ENCODE measurements at regions not wholly inside any gene's neighbourhood (a gene's known extent, or its start where the extent isn't known, plus 50 kb on each side); places are given as distances from the start of the nearest gene placed in this dataset.

GRCh38 chr7:32381024-32381601 lies 109.1 kb downstream of the LSM5 start:
- Histone ChIP-seq H3K9me3 (ENCODE audit: insufficient read depth, low read depth, low read length) (no peaks in the 10 kb centered on the region), H3K9me2 (replicated peaks; ENCODE audit: low read depth, low read length) (no peaks in the 10 kb centered on the region), H3K4me1 (ENCODE audit: insufficient read depth, low read length, poor library complexity, severe bottlenecking) (no peaks in the 10 kb centered on the region), H3K36me3 (ENCODE audit: insufficient read depth, low read length) (no peaks in the 10 kb centered on the region), H3K4me3 (ENCODE audit: low read length, poor library complexity, severe bottlenecking) (no peak overlapping the region), H3K27me3 (ENCODE audit: insufficient read depth, low read length, poor library complexity, severe bottlenecking) (no peaks in the 10 kb centered on the region), H3K4me2 (ENCODE audit: low read depth, low read length, poor library complexity, severe bottlenecking) (no peak overlapping the region), H2AFZ (ENCODE audit: low read length) (no peak overlapping the region), H3F3A (ENCODE audit: low read depth) (no peaks in the 10 kb centered on the region), H3K79me2 (ENCODE audit: insufficient read depth, low read length) (no peaks in the 10 kb centered on the region), H4K20me1 (ENCODE audit: insufficient read depth, low read length, poor library complexity, severe bottlenecking) (no peaks in the 10 kb centered on the region), H3K9ac (ENCODE audit: low read depth, low read length, poor library complexity, severe bottlenecking) (no peak overlapping the region)
- no peak for TF ChIP-seq CTCF (conservative IDR thresholded peaks at IDR 0.05; ENCODE audit: low read length)

- H3K4me2 ChIP-seq (ENCODE audit: low read depth, low read length, poor library complexity, severe bottlenecking): no peak overlapping the region
- no peaks in the 10 kb centered on the region for H3K9me2 ChIP-seq (replicated peaks; ENCODE audit: low read depth, low read length)
- no peak overlapping the region for H2AFZ ChIP-seq (ENCODE audit: low read length)
- H3K79me2 ChIP-seq (ENCODE audit: insufficient read depth, low read length): no peaks in the 10 kb centered on the region
- no peak for TF ChIP-seq EZH2phosphoT487 (IDR thresholded peaks at IDR 0.05; ENCODE audit: borderline replicate concordance)
- TF ChIP-seq CTCF (conservative IDR thresholded peaks at IDR 0.05; ENCODE audit: low read length): no peak
- H3K4me1 ChIP-seq (ENCODE audit: insufficient read depth, low read length, poor library complexity, severe bottlenecking): no peaks in the 10 kb centered on the region
- no peaks in the 10 kb centered on the region for H3K36me3 ChIP-seq (ENCODE audit: insufficient read depth, low read length)
- H3K27me3 ChIP-seq (ENCODE audit: insufficient read depth, low read length, poor library complexity, severe bottlenecking): no peaks in the 10 kb centered on the region
- no peaks in the 10 kb centered on the region for H3K9me3 ChIP-seq (ENCODE audit: insufficient read depth, low read depth, low read length)
- no peaks in the 10 kb centered on the region for H3F3A ChIP-seq (ENCODE audit: low read depth)
- H3K4me3 ChIP-seq (ENCODE audit: low read length, poor library complexity, severe bottlenecking): no peak overlapping the region
- no peak overlapping the region for H3K9ac ChIP-seq (ENCODE audit: low read depth, low read length, poor library complexity, severe bottlenecking)
- no peaks in the 10 kb centered on the region for H4K20me1 ChIP-seq (ENCODE audit: insufficient read depth, low read length, poor library complexity, severe bottlenecking)
Observed at GRCh38 chr7:32379510-32380112, 110.6 kb downstream of the LSM5 start.

- no peaks in the 10 kb centered on the region for H3K79me2 ChIP-seq (ENCODE audit: insufficient read depth, low read length)
- no peak overlapping the region for H3K4me2 ChIP-seq (ENCODE audit: low read depth, low read length, poor library complexity, severe bottlenecking)
- no peaks in the 10 kb centered on the region for H3K9me2 ChIP-seq (replicated peaks; ENCODE audit: low read depth, low read length)
- H3K9me3 ChIP-seq (ENCODE audit: insufficient read depth, low read depth, low read length): no peaks in the 10 kb centered on the region
- H3K36me3 ChIP-seq (ENCODE audit: insufficient read depth, low read length): no peaks in the 10 kb centered on the region
- no peak overlapping the region for H3K9ac ChIP-seq (ENCODE audit: low read depth, low read length, poor library complexity, severe bottlenecking)
- H4K20me1 ChIP-seq (ENCODE audit: insufficient read depth, low read length, poor library complexity, severe bottlenecking): no peaks in the 10 kb centered on the region
- H3F3A ChIP-seq (ENCODE audit: low read depth): no peaks in the 10 kb centered on the region
- H2AFZ ChIP-seq (ENCODE audit: low read length): no peak overlapping the region
- H3K4me1 ChIP-seq (ENCODE audit: insufficient read depth, low read length, poor library complexity, severe bottlenecking): no peaks in the 10 kb centered on the region
- TF ChIP-seq EZH2phosphoT487 (IDR thresholded peaks at IDR 0.05; ENCODE audit: borderline replicate concordance) (no peak), CTCF (conservative IDR thresholded peaks at IDR 0.05; ENCODE audit: low read length) (no peak)
- H3K4me3 ChIP-seq (ENCODE audit: low read length, poor library complexity, severe bottlenecking): no peak overlapping the region
- H3K27me3 ChIP-seq (ENCODE audit: insufficient read depth, low read length, poor library complexity, severe bottlenecking): no peaks in the 10 kb centered on the region
Observed at GRCh38 chr7:32378988-32379387, 111.2 kb downstream of the LSM5 start.

Measured in Loucy (cell line).